ENCODE measurements at regions not wholly inside any gene's neighbourhood (a gene's known extent, or its start where the extent isn't known, plus 50 kb on each side); places are given as distances from the start of the nearest gene placed in this dataset.

DNA sequence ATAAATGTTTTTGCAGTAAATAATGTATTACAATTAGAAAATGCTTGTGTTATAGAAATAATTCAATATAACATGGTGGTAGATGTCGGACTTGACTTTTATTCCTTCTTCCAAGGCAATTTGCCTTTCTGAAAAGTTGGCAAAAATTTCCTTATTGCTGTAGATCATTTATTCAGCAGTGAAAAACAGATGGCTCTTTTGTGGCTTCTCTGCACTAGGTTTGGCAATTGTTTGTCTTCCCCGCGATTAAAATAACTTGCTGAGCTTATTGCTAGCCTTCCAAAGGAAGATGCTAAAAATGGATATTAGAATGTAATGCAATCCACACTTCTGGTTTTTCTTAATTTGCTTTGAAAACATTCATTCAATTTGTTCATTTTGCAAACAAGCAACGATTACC lies 1977.9 kb upstream of the ADGRL3 start:
- Histone ChIP-seq H4K20me1 (ENCODE audit: insufficient read depth, low read length, poor library complexity, severe bottlenecking) (no peaks in the 10 kb centered on the region), H3K9me2 (replicated peaks; ENCODE audit: low read depth, low read length) (no peaks in the 10 kb centered on the region), H3F3A (ENCODE audit: low read depth) (no peaks in the 10 kb centered on the region), H3K36me3 (ENCODE audit: insufficient read depth, low read length) (no peaks in the 10 kb centered on the region), H3K79me2 (ENCODE audit: insufficient read depth, low read length) (no peaks in the 10 kb centered on the region), H3K27me3 (ENCODE audit: insufficient read depth, low read length, poor library complexity, severe bottlenecking) (no peaks in the 10 kb centered on the region), H2AFZ (ENCODE audit: low read length) (no peak overlapping the region), H3K4me2 (ENCODE audit: low read depth, low read length, poor library complexity, severe bottlenecking) (no peak overlapping the region), H3K4me3 (ENCODE audit: low read length, poor library complexity, severe bottlenecking) (no peak overlapping the region), H3K4me1 (ENCODE audit: insufficient read depth, low read length, poor library complexity, severe bottlenecking) (no peaks in the 10 kb centered on the region), H3K9ac (ENCODE audit: low read depth, low read length, poor library complexity, severe bottlenecking) (no peak overlapping the region), H3K9me3 (ENCODE audit: insufficient read depth, low read depth, low read length) (no peaks in the 10 kb centered on the region)
- TF ChIP-seq, protein P1, sequence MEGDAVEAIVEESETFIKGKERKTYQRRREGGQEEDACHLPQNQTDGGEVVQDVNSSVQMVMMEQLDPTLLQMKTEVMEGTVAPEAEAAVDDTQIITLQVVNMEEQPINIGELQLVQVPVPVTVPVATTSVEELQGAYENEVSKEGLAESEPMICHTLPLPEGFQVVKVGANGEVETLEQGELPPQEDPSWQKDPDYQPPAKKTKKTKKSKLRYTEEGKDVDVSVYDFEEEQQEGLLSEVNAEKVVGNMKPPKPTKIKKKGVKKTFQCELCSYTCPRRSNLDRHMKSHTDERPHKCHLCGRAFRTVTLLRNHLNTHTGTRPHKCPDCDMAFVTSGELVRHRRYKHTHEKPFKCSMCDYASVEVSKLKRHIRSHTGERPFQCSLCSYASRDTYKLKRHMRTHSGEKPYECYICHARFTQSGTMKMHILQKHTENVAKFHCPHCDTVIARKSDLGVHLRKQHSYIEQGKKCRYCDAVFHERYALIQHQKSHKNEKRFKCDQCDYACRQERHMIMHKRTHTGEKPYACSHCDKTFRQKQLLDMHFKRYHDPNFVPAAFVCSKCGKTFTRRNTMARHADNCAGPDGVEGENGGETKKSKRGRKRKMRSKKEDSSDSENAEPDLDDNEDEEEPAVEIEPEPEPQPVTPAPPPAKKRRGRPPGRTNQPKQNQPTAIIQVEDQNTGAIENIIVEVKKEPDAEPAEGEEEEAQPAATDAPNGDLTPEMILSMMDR (conservative IDR thresholded peaks at IDR 0.05; ENCODE audit: low read length): no peak
- TF ChIP-seq EZH2phosphoT487 (IDR thresholded peaks at IDR 0.05; ENCODE audit: borderline replicate concordance): no peak

DNA sequence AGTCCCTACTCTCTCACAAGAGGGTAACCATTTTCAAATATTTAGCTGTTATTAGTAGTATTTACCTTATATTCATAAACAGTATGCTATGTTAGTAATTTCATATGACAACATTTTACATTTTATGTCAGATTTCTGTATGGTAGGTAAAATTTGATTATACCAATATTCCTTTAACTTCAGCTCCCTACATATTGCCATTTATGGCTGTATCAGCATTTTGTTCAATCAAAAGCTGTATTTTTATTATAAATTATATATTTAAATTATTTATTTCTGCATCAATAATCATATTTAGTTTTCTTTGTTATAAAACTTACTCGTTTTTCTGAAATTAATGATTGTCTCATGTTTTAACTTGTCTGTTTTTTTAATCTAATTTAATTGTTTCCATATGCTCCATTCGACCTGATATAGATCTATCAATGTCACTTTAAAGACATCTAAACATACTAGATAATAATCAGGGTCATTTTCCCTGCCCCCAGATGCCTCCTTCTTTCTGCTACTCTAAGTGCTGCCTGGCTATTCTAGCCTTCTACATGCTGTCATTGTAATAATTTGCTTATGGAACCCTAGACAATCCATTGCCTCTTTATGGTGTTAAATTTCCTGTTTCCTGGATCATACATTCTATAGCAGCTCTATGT lies 1976.7 kb upstream of the ADGRL3 start:
- H3K36me3 ChIP-seq (ENCODE audit: insufficient read depth, low read length): no peaks in the 10 kb centered on the region
- no peaks in the 10 kb centered on the region for H3K9me3 ChIP-seq (ENCODE audit: insufficient read depth, low read depth, low read length)
- no peak overlapping the region for H3K4me2 ChIP-seq (ENCODE audit: low read depth, low read length, poor library complexity, severe bottlenecking)
- H2AFZ ChIP-seq (ENCODE audit: low read length): no peak overlapping the region
- no peak overlapping the region for H3K9ac ChIP-seq (ENCODE audit: low read depth, low read length, poor library complexity, severe bottlenecking)
- no peaks in the 10 kb centered on the region for H3K4me1 ChIP-seq (ENCODE audit: insufficient read depth, low read length, poor library complexity, severe bottlenecking)
- H3K79me2 ChIP-seq (ENCODE audit: insufficient read depth, low read length): no peaks in the 10 kb centered on the region
- TF ChIP-seq, protein P1 (conservative IDR thresholded peaks at IDR 0.05; ENCODE audit: low read length): no peak
- TF ChIP-seq EZH2phosphoT487 (IDR thresholded peaks at IDR 0.05; ENCODE audit: borderline replicate concordance): no peak
- no peak overlapping the region for H3K4me3 ChIP-seq (ENCODE audit: low read length, poor library complexity, severe bottlenecking)
- no peaks in the 10 kb centered on the region for H3K9me2 ChIP-seq (replicated peaks; ENCODE audit: low read depth, low read length)
- H3F3A ChIP-seq (ENCODE audit: low read depth): no peaks in the 10 kb centered on the region
- no peaks in the 10 kb centered on the region for H4K20me1 ChIP-seq (ENCODE audit: insufficient read depth, low read length, poor library complexity, severe bottlenecking)
- H3K27me3 ChIP-seq (ENCODE audit: insufficient read depth, low read length, poor library complexity, severe bottlenecking): no peaks in the 10 kb centered on the region

DNA sequence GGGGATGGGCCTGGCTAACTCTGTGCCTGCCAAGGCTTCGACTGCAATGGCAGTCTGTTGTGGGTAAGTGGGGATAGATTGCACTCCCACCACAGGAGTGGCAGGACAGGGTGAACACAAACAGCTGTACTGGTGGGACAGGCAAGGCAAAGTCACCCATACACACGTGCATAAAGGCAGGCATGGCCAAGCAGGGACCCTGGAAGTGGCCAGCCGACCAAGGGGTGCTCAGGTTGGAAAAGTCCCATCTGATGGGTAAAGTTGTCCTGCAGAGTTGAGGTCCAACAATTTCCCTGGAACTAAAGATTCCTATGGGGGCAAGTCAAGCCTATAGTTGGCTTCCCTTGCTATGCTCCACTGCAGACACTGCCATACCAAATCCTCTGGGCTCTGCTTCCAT lies 1961.9 kb upstream of the ADGRL3 start:
- TF ChIP-seq, protein P1 (conservative IDR thresholded peaks at IDR 0.05; ENCODE audit: low read length): no peak
- TF ChIP-seq EZH2phosphoT487 (IDR thresholded peaks at IDR 0.05; ENCODE audit: borderline replicate concordance): no peak
- Histone ChIP-seq H3K9ac (ENCODE audit: low read depth, low read length, poor library complexity, severe bottlenecking) (no peak overlapping the region), H3K79me2 (ENCODE audit: insufficient read depth, low read length) (no peaks in the 10 kb centered on the region), H3K4me3 (ENCODE audit: low read length, poor library complexity, severe bottlenecking) (no peak overlapping the region), H3K27me3 (ENCODE audit: insufficient read depth, low read length, poor library complexity, severe bottlenecking) (no peaks in the 10 kb centered on the region), H3K4me1 (ENCODE audit: insufficient read depth, low read length, poor library complexity, severe bottlenecking) (no peaks in the 10 kb centered on the region), H3K36me3 (ENCODE audit: insufficient read depth, low read length) (no peaks in the 10 kb centered on the region), H2AFZ (ENCODE audit: low read length) (no peak overlapping the region), H3K9me2 (replicated peaks; ENCODE audit: low read depth, low read length) (no peaks in the 10 kb centered on the region), H3F3A (ENCODE audit: low read depth) (no peaks in the 10 kb centered on the region), H3K4me2 (ENCODE audit: low read depth, low read length, poor library complexity, severe bottlenecking) (no peak overlapping the region), H3K9me3 (ENCODE audit: insufficient read depth, low read depth, low read length) (no peaks in the 10 kb centered on the region), H4K20me1 (ENCODE audit: insufficient read depth, low read length, poor library complexity, severe bottlenecking) (no peaks in the 10 kb centered on the region)
